ENCODE measurements at regions not wholly inside any gene's neighbourhood (a gene's known extent, or its start where the extent isn't known, plus 50 kb on each side); places are given as distances from the start of the nearest gene placed in this dataset.

DNA sequence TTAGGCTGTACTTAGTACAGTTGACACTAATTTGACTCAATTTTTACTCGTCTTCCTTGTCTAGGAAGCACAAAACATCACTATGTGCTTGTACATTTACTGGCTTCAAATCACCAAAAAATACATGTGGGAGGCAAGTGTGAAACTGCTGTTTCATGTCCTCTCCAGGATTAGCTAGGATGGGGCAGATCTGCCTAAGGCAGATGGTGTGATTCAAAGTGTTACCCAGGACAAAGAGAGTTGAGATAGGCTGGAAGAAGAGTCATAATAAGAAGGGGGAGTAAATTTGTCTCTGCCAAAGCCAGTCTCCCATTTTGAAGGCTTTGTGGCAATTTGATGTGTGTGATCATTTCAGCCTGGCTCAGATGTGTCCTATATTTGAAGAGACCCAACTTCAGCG, 821.6 kb upstream of the ZEB2 start:
- no peaks in the 10 kb centered on the region for H3K9me3 ChIP-seq
- H3K4me1 ChIP-seq = no peaks in the 10 kb centered on the region
- no peak overlapping the region for H3K27ac ChIP-seq
- ATAC-seq (no peak), DNase-seq (no peak)
- intact Hi-C loops (cut with DNase I) = no loop called here
- TF ChIP-seq, protein P1, sequence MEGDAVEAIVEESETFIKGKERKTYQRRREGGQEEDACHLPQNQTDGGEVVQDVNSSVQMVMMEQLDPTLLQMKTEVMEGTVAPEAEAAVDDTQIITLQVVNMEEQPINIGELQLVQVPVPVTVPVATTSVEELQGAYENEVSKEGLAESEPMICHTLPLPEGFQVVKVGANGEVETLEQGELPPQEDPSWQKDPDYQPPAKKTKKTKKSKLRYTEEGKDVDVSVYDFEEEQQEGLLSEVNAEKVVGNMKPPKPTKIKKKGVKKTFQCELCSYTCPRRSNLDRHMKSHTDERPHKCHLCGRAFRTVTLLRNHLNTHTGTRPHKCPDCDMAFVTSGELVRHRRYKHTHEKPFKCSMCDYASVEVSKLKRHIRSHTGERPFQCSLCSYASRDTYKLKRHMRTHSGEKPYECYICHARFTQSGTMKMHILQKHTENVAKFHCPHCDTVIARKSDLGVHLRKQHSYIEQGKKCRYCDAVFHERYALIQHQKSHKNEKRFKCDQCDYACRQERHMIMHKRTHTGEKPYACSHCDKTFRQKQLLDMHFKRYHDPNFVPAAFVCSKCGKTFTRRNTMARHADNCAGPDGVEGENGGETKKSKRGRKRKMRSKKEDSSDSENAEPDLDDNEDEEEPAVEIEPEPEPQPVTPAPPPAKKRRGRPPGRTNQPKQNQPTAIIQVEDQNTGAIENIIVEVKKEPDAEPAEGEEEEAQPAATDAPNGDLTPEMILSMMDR (IDR thresholded peaks at IDR 0.05) = no peak
- H3K27me3 ChIP-seq = no peaks in the 10 kb centered on the region
- H3K4me3 ChIP-seq = no peak overlapping the region
- no peaks in the 10 kb centered on the region for H3K36me3 ChIP-seq

DNA sequence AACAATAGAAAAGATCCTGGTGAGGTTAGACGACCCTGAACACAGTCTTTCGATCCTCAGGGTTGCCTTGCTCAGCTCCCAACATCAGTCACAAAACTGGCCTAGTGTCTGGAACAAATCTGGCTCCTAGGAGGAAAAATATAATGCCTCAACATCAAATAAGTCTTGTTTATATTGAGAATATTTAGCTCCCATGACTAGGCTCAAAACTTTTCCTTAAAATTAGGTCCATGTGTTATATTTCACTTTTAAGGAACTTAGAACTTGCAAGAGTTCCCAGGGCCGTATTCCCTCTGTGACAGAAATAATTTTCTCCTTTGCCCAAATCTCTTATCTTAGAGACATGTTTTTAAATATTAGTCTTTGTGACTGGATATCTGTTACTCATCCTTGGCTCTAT, 819.7 kb upstream of the ZEB2 start:
- DNase-seq = no peak
- no peak overlapping the region for H3K4me3 ChIP-seq
- H3K27ac ChIP-seq = no peak overlapping the region
- intact Hi-C loops (cut with DNase I) = no loop called here
- no peaks in the 10 kb centered on the region for H3K4me1 ChIP-seq
- no peak for ATAC-seq
- H3K27me3 ChIP-seq = no peaks in the 10 kb centered on the region
- TF ChIP-seq, protein P1 (IDR thresholded peaks at IDR 0.05) = no peak
- no peaks in the 10 kb centered on the region for H3K36me3 ChIP-seq
- H3K9me3 ChIP-seq = no peaks in the 10 kb centered on the region

DNA sequence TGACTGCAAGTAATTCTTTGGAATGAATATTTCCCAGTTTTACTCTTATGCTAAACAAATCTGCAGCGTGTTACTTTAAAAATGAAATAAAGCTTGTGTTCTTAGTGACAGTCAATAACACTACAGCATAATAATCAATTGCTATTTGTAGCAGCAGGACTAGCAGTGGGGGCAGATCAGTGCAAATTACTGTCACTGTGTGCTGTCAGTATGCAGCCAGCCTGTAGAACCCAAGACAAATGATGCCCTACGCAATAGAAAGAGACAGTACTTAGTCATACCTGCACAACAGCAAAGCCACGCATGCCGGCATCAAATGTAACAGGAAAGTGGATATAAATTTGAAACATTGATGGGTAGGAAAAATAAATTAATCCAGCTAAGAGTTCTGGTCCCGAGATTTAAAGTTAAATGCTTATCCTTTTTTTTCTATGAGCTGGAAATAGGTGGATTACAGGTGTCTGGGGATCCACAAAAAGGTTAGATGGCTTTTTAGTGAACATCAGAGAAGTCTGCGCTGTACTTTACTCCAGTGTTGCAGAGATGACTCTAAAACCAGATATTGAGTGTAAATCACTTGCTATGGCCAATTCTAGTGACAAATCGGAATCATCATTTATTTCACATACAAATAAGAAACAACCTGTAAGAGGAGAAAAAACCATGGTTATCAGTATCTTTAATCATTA, 812.4 kb upstream of the ZEB2 start:
- Histone ChIP-seq H3K27ac (no peak overlapping the region), H3K36me3 (no peaks in the 10 kb centered on the region), H3K27me3 (no peaks in the 10 kb centered on the region), H3K4me3 (no peak overlapping the region), H3K4me1 (no peaks in the 10 kb centered on the region), H3K9me3 (no peaks in the 10 kb centered on the region)
- intact Hi-C loops (cut with DNase I) = no loop called here
- DNase-seq = no peak
- no peak for ATAC-seq
- TF ChIP-seq, protein P1 (IDR thresholded peaks at IDR 0.05) = no peak

DNA sequence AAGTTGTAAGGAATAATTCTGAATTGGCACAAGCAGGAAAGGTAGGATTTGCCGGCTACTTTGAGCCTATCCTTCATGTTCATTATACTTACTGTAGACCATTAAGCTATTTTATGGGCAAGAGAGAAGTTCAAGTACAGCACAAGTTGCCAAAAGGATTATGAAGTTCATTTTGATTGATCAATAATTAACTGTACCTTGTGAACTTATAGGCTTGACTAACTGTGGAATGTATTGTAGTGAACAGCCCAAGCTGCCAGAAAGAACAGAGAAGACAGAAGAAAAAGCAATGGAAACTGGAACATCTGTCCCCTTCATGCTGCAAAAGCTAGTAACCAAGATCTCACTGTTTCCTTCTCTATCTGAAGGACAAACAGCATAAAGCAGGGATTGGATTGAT, 810.1 kb upstream of the ZEB2 start:
- H3K36me3 ChIP-seq = no peaks in the 10 kb centered on the region
- H3K27ac ChIP-seq = no peak overlapping the region

DNA sequence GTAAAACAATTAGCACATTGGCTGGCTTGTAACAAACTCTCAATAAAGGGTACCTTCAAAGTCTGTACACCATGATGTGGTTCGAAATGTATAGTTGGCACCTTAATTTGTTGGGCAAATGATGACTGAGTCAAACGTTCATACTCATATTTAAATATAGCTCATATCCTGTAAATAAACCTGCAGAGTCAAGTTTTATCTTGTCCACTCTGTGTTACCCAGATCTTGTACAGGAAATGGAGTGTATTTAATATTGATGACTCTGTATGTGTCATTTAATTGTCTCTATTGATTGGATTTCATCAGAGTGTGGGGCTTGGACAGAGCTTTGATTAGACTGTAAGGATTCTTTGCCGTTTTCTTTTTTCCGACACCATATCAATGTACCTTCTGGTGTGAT, 805.6 kb upstream of the ZEB2 start:
- no peaks in the 10 kb centered on the region for H3K4me1 ChIP-seq
- TF ChIP-seq, protein P1 (IDR thresholded peaks at IDR 0.05) = no peak
- no peak overlapping the region for H3K27ac ChIP-seq
- no peaks in the 10 kb centered on the region for H3K36me3 ChIP-seq
- no peak for ATAC-seq
- no peak for DNase-seq
- intact Hi-C loops (cut with DNase I) = no loop called here
- no peak overlapping the region for H3K4me3 ChIP-seq
- no peaks in the 10 kb centered on the region for H3K9me3 ChIP-seq
- no peaks in the 10 kb centered on the region for H3K27me3 ChIP-seq

More for the DNA sequence above, 810.1 kb upstream of the ZEB2 start:
- ATAC-seq (no peak), DNase-seq (no peak)
- intact Hi-C loops (cut with DNase I) = no loop called here
- TF ChIP-seq, protein P1 (IDR thresholded peaks at IDR 0.05) = no peak
- no peaks in the 10 kb centered on the region for H3K9me3 ChIP-seq
- H3K27me3 ChIP-seq = no peaks in the 10 kb centered on the region
- no peak overlapping the region for H3K4me3 ChIP-seq
- H3K4me1 ChIP-seq = no peaks in the 10 kb centered on the region

DNA sequence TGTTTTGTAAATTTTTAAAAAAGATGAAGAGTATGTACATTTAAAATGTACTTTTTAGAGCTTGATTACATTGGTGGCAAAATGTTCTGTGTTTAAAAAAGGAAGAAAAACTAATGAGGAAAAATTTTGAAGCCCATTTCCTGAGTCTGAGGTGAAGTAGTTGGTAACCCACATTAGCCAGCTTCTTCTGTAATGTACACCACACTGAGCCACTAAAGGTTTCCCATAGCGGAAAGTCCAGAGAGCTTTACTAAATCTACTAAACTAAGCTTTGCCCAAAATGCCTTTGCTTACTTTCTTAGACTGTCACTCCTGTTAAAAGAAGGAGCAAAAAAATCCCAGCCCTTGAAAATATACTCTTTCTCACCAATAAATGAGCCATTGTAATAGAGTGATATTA, 804.8 kb upstream of the ZEB2 start:
- H3K27me3 ChIP-seq = no peaks in the 10 kb centered on the region
- no peak overlapping the region for H3K27ac ChIP-seq
- intact Hi-C loops (cut with DNase I) = no loop called here
- ATAC-seq = no peak
- no peak for DNase-seq
- no peaks in the 10 kb centered on the region for H3K9me3 ChIP-seq
- H3K4me1 ChIP-seq = no peaks in the 10 kb centered on the region
- no peaks in the 10 kb centered on the region for H3K36me3 ChIP-seq
- TF ChIP-seq, protein P1 (IDR thresholded peaks at IDR 0.05) = no peak
- no peak overlapping the region for H3K4me3 ChIP-seq
